K562 (cell line): ENCODE measurements at regions not wholly inside any gene's neighbourhood (a gene's known extent, or its start where the extent isn't known, plus 50 kb on each side); places are given as distances from the start of the nearest gene placed in this dataset.
A peak's percentile ranks its signal among the peaks of the same experiment; 100 is the strongest.

Source experiments
- BRCA1 ChIP-seq, 2 experiments: fragments of 450-650 bp in 1 of 2; sonication (generic) in 1 of 2; formaldehyde crosslinking in 1 of 2; IDR thresholded peaks; 2 replicates each; pipeline versions ENCODE4 v1.5.0 to v1.6.1; 2017 to 2020; ENCODE audit warnings: mild to moderate bottlenecking in 1 of 2, missing genetic modification reagents in 1 of 2
- CBX3 ChIP-seq, 2 experiments: IDR thresholded peaks; 1 replicate in 1 of 2; 2 replicates in 1 of 2; pipeline ENCODE4 v1.6.1; 2012; ENCODE audit warnings: inconsistent platforms in 2 of 2, low read length in 2 of 2, borderline replicate concordance in 1 of 2, control low read depth in 1 of 2
- CCNT2 ChIP-seq: IDR thresholded peaks from 2 replicates; pipeline ENCODE4 v1.6.1; 2011; ENCODE audit warnings: borderline replicate concordance, low read depth, mild to moderate bottlenecking, moderate library complexity, mixed read lengths, low read length; ENCODE audit not compliant: insufficient read length; ENCODE audit errors: extremely low read depth
- DNMT1 ChIP-seq: fragments of 450-650 bp; IDR thresholded peaks from 2 replicates; pipeline ENCODE4 v1.6.1; 2016; ENCODE audit warnings: antibody characterized with exemption, mild to moderate bottlenecking
- E2F1 ChIP-seq: sonication (generic); formaldehyde crosslinking; IDR thresholded peaks from 2 replicates; pipeline ENCODE4 v1.8.1; 2023; ENCODE audit warnings: mild to moderate bottlenecking, missing genetic modification reagents, moderate library complexity
- E2F6 ChIP-seq, 2 experiments: IDR thresholded peaks; 2 replicates each; pipeline ENCODE4 v1.6.1; 2011; ENCODE audit warnings: borderline replicate concordance in 1 of 2, control low read depth in 1 of 2, low read depth in 1 of 2, low read length in 1 of 2, mild to moderate bottlenecking in 1 of 2, mixed read lengths in 1 of 2, moderate library complexity in 1 of 2; ENCODE audit not compliant: insufficient read depth in 1 of 2, insufficient read length in 1 of 2, poor library complexity in 1 of 2, severe bottlenecking in 1 of 2; ENCODE audit errors: extremely low read depth in 1 of 2
- EGR1 ChIP-seq: fragments of 450-650 bp; conservative IDR thresholded peaks from 2 replicates; pipeline ENCODE4 v1.6.1; 2017; ENCODE audit warnings: mild to moderate bottlenecking
- ETV6 ChIP-seq, 3 experiments: fragments of 150-350 bp in 1 of 3; sonication (generic) in 1 of 3; formaldehyde crosslinking in 1 of 3; IDR thresholded peaks; 2 replicates each; pipeline versions ENCODE4 v1.6.1 to v1.8.0; 2014 to 2022; ENCODE audit warnings: borderline replicate concordance in 2 of 3, low read depth in 2 of 3, antibody characterized with exemption in 1 of 3, low read length in 1 of 3, mild to moderate bottlenecking in 1 of 3, missing genetic modification reagents in 1 of 3
- FOXO4 ChIP-seq: fragments of 450-650 bp; formaldehyde crosslinking; IDR thresholded peaks from 2 replicates; pipeline ENCODE4 v1.4.0; 2020; ENCODE audit warnings: mild to moderate bottlenecking, moderate library complexity
- HBP1 ChIP-seq: fragments of 450-650 bp; formaldehyde crosslinking; IDR thresholded peaks from 2 replicates; pipeline ENCODE4 v1.4.0; 2022; ENCODE audit warnings: missing genetic modification characterization
- HNRNPLL ChIP-seq: fragments of 200-400 bp; formaldehyde crosslinking; IDR thresholded peaks from 2 replicates; pipeline ENCODE4 v1.6.1; 2017; ENCODE audit warnings: low read length, low read depth, mild to moderate bottlenecking; ENCODE audit not compliant: poor library complexity, severe bottlenecking
- PHF8 ChIP-seq: fragments of 200-600 bp; sonication (generic); IDR thresholded peaks from 2 replicates; pipeline ENCODE4 v1.6.1; 2012; ENCODE audit warnings: mixed run types, mild to moderate bottlenecking, inconsistent platforms, low read length, moderate library complexity, borderline replicate concordance
- RFX1 ChIP-seq: fragments of 450-650 bp; IDR thresholded peaks from 2 replicates; pipeline ENCODE4 v1.6.1; 2016; ENCODE audit warnings: mild to moderate bottlenecking, moderate library complexity
- SAFB2 ChIP-seq: fragments of 200-400 bp; formaldehyde crosslinking; IDR thresholded peaks from 2 replicates; pipeline ENCODE4 v1.6.1; 2018; ENCODE audit warnings: borderline replicate concordance, low read length, low read depth, moderate library complexity; ENCODE audit not compliant: severe bottlenecking
- SPI1 ChIP-seq: IDR thresholded peaks from 2 replicates; pipeline ENCODE4 v1.6.1; 2011; ENCODE audit warnings: low read depth, low read length, control low read depth, borderline replicate concordance
- SREBF2 ChIP-seq: sonication (generic); formaldehyde crosslinking; IDR thresholded peaks from 2 replicates; pipeline ENCODE4 v1.4.0; 2020; ENCODE audit warnings: mild to moderate bottlenecking, missing genetic modification reagents
- TAF7 ChIP-seq: fragments of 450-650 bp; IDR thresholded peaks from 2 replicates; pipeline ENCODE4 v1.6.1; 2016; ENCODE audit warnings: missing genetic modification characterization, missing compliant biosample characterization
- TCF3 ChIP-seq: sonication (generic); formaldehyde crosslinking; IDR thresholded peaks from 2 replicates; pipeline ENCODE4 v1.4.0; 2020; ENCODE audit warnings: mild to moderate bottlenecking, missing genetic modification reagents
- ZNF239 ChIP-seq: fragments of 250-450 bp; sonication (Bioruptor Pico); IDR thresholded peaks from 2 replicates; pipeline ENCODE4 v1.4.0; 2020; ENCODE audit warnings: mild to moderate bottlenecking
- ZNF589 ChIP-seq: fragments of 200-800 bp; sonication (Bioruptor generic); IDR thresholded peaks from 2 replicates; pipeline ENCODE4 v1.6.1; 2016; ENCODE audit warnings: low read depth, missing genetic modification characterization, missing compliant biosample characterization
- ZNF639 ChIP-seq, 2 experiments: fragments of 200-800 bp in 1 of 2; sonication (Bioruptor generic) in 1 of 2; sonication (generic) in 1 of 2; formaldehyde crosslinking in 1 of 2; IDR thresholded peaks in 1 of 2; conservative IDR thresholded peaks in 1 of 2; 2 replicates each; pipeline versions ENCODE4 v1.5.0 to v1.6.1; 2016 to 2020; ENCODE audit warnings: missing compliant biosample characterization in 1 of 2, missing genetic modification characterization in 1 of 2, missing genetic modification reagents in 1 of 2

- no peak for TF ChIP-seq HBP1 (CRISPR knock-in tag)
- no peak for TF ChIP-seq E2F1 (CRISPR knock-in tag)
- no peak for TF ChIP-seq CCNT2
- TF ChIP-seq SREBF2 (CRISPR knock-in tag) = no peak
- TF ChIP-seq HNRNPLL = no peak
- TF ChIP-seq SAFB2 = no peak
- TF ChIP-seq TCF3 (CRISPR knock-in tag) = no peak
- no peak for TF ChIP-seq BRCA1 (IDR thresholded peaks at IDR 0.05)
- TF ChIP-seq BRCA1 (CRISPR knock-in tag; IDR thresholded peaks at IDR 0.05) = no peak
- TF ChIP-seq EGR1 = no peak
- no peak for TF ChIP-seq RFX1
- no peak for TF ChIP-seq DNMT1
- no peak for TF ChIP-seq CBX3 (IDR thresholded peaks at IDR 0.05; ENCODE audit: borderline replicate concordance in 1 of 2, low read length in 2 of 2)
- no peak for TF ChIP-seq PHF8
- TF ChIP-seq FOXO4 = no peak
- TF ChIP-seq TAF7 (tag) = no peak
- no peak for TF ChIP-seq E2F6 (IDR thresholded peaks at IDR 0.05; ENCODE audit: borderline replicate concordance in 1 of 2, extremely low read depth in 1 of 2, insufficient read depth in 1 of 2, insufficient read length in 1 of 2, low read depth in 1 of 2, low read length in 1 of 2, poor library complexity in 1 of 2, severe bottlenecking in 1 of 2)
- TF ChIP-seq SPI1 = peak; percentile 83
- no peak for TF ChIP-seq ETV6 (IDR thresholded peaks at IDR 0.05; ENCODE audit: borderline replicate concordance in 1 of 2, low read depth in 2 of 2, low read length in 1 of 2)
- no peak for TF ChIP-seq ETV6 (CRISPR knock-in tag; IDR thresholded peaks at IDR 0.05; ENCODE audit: borderline replicate concordance)
- TF ChIP-seq ZNF639 (CRISPR knock-in tag; conservative IDR thresholded peaks at IDR 0.05 in 1 of 2, IDR thresholded peaks at IDR 0.05 in 1 of 2) = no peak
- no peak for TF ChIP-seq ZNF239 (CRISPR knock-in tag)
- no peak for TF ChIP-seq ZNF589 (CRISPR knock-in tag)
Observed at GRCh38 chr7:10688544-10688943, 285.1 kb upstream of the PHF14 start (continued).
